Pancreas (tissue), 10 donors: ENCODE measurements at regions not wholly inside any gene's neighbourhood (a gene's known extent, or its start where the extent isn't known, plus 50 kb on each side); places are given as distances from the start of the nearest gene placed in this dataset.
A peak's percentile ranks its signal among the peaks of the same experiment; 100 is the strongest.
"Not testable (repeated sequence)": the region's sequence is repeated elsewhere in the genome, so short reads cannot be mapped to it uniquely, and the experiment has no call there.

Source experiments
- ATAC-seq, 4 donors: fragments of 200-7000 bp; cut with Tn5 transposase; one replicate each; pipeline versions ENCODE4 v1.8.0 to v1.9.1; 2020; ENCODE audit warnings: mild to moderate bottlenecking in 4 of 4, moderate library complexity in 4 of 4
- DNase-seq, 6 donors: peaks; one replicate each; pipeline ENCODE4 v3.0.0-alpha.2; 2020
- FAIRE-seq: peaks from 2 replicates; lab custom pipeline; 2012; peaks lifted over from hg19 to GRCh38; lab: Jason Lieb, UNC
- H3K27ac ChIP-seq, 4 donors: fragments of 200-600 bp; sonication (generic); 1 replicate in 3 of 4; 2 replicates in 1 of 4; pipeline versions ENCODE4 v1.5.0 to v1.8.0; 2020
- H3K27me3 ChIP-seq, 4 donors: fragments of 200-600 bp; one replicate each; pipeline ENCODE4 v1.8.0; 2021
- H3K36me3 ChIP-seq, 3 donors: fragments of 200-600 bp; sonication (generic) in 1 of 3; one replicate each; pipeline versions ENCODE4 v1.5.0 to v1.8.0; 2020 to 2021
- H3K4me1 ChIP-seq, 3 donors: fragments of 200-600 bp; one replicate each; pipeline ENCODE4 v1.8.0; 2021
- H3K4me3 ChIP-seq, 4 donors: fragments of 200-600 bp; sonication (generic) in 2 of 4; one replicate each; pipeline versions ENCODE4 v1.5.0 to v1.8.0; 2020 to 2021
- H3K9me3 ChIP-seq, 4 donors: fragments of 200-600 bp; one replicate each; pipeline ENCODE4 v1.8.0; 2021
- CTCF ChIP-seq, 4 donors: fragments of 200-600 bp; sonication (generic) in 3 of 4; IDR thresholded peaks; one replicate each; pipeline versions ENCODE4 v1.5.0 to v1.8.0; 2021; ENCODE audit warnings: antibody characterized with exemption in 4 of 4
- WGBS, 2 donors: extraction: QIAGEN DNeasy Blood & Tissue Kit; methylation state at CpG; one replicate each; pipeline ENCODE4 v1.1.7; 2013; 5-methylcytosine and 5-hydroxymethylcytosine counted together
- intact Hi-C, 3 donors: fragments of 100-400 bp; cut with DNase I; formaldehyde crosslinking; loops; one replicate each; pipeline versions ENCODE4 v1.11.1 to v1.14.2; 2022
- donor health status: healthy with polysubstance abuse.
- donor health status: DM: no; HTN: no; CAD: no; lungs with moderate emphysema.
- donor health status: DM: no; HTN: no; CAD: no.
- donor health status: control.
- donor health status: control.
- donor health status: Bipolar disorder and iron deficiency.
- donor health status: DM: yes; HTN: yes; CAD: no.
- donor health status: DM: no; HTN: no; CAD: no.
- donor health status: DM: no; HTN: no; CAD: no.
- donor health status: DM: yes; HTN: yes; CAD: no.

- intact Hi-C loops, result no loop called here
- no peak for TF ChIP-seq CTCF (IDR thresholded peaks at IDR 0.05)
- ATAC-seq, result no peak
- FAIRE-seq, result no peak
- Histone ChIP-seq H3K9me3 (peaks cover 0 to 3% (median 0%) of the 10 kb centered on the region in 4 donors), H3K4me3 (no peak overlapping the region), H3K27me3 (no peaks in the 10 kb centered on the region), H3K27ac (no peak overlapping the region), H3K36me3 (no peaks in the 10 kb centered on the region), H3K4me1 (no peaks in the 10 kb centered on the region)
- no peak for DNase-seq
- WGBS, 2 donors, result 29 to 35% methylated on average over 2 of the region's 2 CpGs
Measured at GRCh38 chr11:54979375-54979774, 272.7 kb downstream of the OR4A5 start.

- Histone ChIP-seq H3K27ac (no peak overlapping the region), H3K36me3 (no peaks in the 10 kb centered on the region), H3K4me1 (no peaks in the 10 kb centered on the region), H3K9me3 (no peaks in the 10 kb centered on the region), H3K4me3 (no peak overlapping the region), H3K27me3 (no peaks in the 10 kb centered on the region)
- intact Hi-C loops, result no loop called here
- no peak for DNase-seq
- no peak for ATAC-seq
- 81 to 91% methylated on average over 1 of the region's 1 CpG for WGBS, 2 donors
- FAIRE-seq, result no peak
- TF ChIP-seq CTCF (IDR thresholded peaks at IDR 0.05), result no peak
Measured at GRCh38 chr11:54985731-54986130, 276.2 kb upstream of the TRIM48 start.

- ATAC-seq, H3K4me3 ChIP-seq, FAIRE-seq, H3K36me3 ChIP-seq, DNase-seq, H3K27me3 ChIP-seq, H3K9me3 ChIP-seq, H3K27ac ChIP-seq, H3K4me1 ChIP-seq, intact Hi-C loops: not testable (repeated sequence)
- WGBS, 2 donors, result 39 to 57% methylated on average over 2 of the region's 2 CpGs
Measured at GRCh38 chr11:55028837-55029236, 233.1 kb upstream of the TRIM48 start.

GRCh38 chr11:55054723-55055122 is 207.2 kb upstream of the TRIM48 start:
- no peaks in the 10 kb centered on the region for H3K36me3 ChIP-seq
- DNase-seq, result no peak
- no peak for ATAC-seq
- no peak for TF ChIP-seq CTCF (IDR thresholded peaks at IDR 0.05)
- no peaks in the 10 kb centered on the region for H3K9me3 ChIP-seq
- intact Hi-C loops, result no loop called here
- H3K4me3 ChIP-seq, result no peak overlapping the region
- no peaks in the 10 kb centered on the region for H3K4me1 ChIP-seq
- no peak for FAIRE-seq
- no peak overlapping the region for H3K27ac ChIP-seq
- H3K27me3 ChIP-seq, result no peaks in the 10 kb centered on the region

- WGBS, 2 donors, result 73 to 78% methylated on average over 9 of the region's 9 CpGs
- H3K36me3 ChIP-seq, intact Hi-C loops, ATAC-seq, H3K9me3 ChIP-seq, H3K27me3 ChIP-seq, H3K27ac ChIP-seq, FAIRE-seq, H3K4me3 ChIP-seq, H3K4me1 ChIP-seq: not testable (repeated sequence)
- peak in 2 of 6 donors; percentile 11 to 14 for DNase-seq
Measured at GRCh38 chr11:55084588-55084987, 177.4 kb upstream of the TRIM48 start.

- H3K27ac ChIP-seq, result no peak overlapping the region
- H3K9me3 ChIP-seq, result no peaks in the 10 kb centered on the region
- intact Hi-C loops, result no loop called here
- ATAC-seq (no peak), DNase-seq (no peak), FAIRE-seq (no peak)
- H3K4me1 ChIP-seq, result no peaks in the 10 kb centered on the region
- H3K4me3 ChIP-seq, result no peak overlapping the region
- TF ChIP-seq CTCF (IDR thresholded peaks at IDR 0.05), result no peak
- no peaks in the 10 kb centered on the region for H3K36me3 ChIP-seq
- H3K27me3 ChIP-seq, result no peaks in the 10 kb centered on the region
- WGBS, 2 donors, result 42 to 46% methylated on average over 4 of the region's 4 CpGs
Measured at GRCh38 chr11:55106391-55106790, 155.6 kb upstream of the TRIM48 start.
